Ishikawa (cell line): ENCODE measurements at regions not wholly inside any gene's neighbourhood (a gene's known extent, or its start where the extent isn't known, plus 50 kb on each side); places are given as distances from the start of the nearest gene placed in this dataset.

Source experiments
- CEBPB ChIP-seq: IDR thresholded peaks from 2 replicates; pipeline ENCODE4 v1.6.1; 2012
- CREB1 ChIP-seq: IDR thresholded peaks from 2 replicates; pipeline ENCODE4 v1.6.1; 2012; ENCODE audit warnings: low read depth
- EGR1 ChIP-seq: IDR thresholded peaks from 2 replicates; pipeline ENCODE4 v1.6.1; 2012
- EP300 ChIP-seq: IDR thresholded peaks from 2 replicates; pipeline ENCODE4 v1.6.1; 2012; ENCODE audit warnings: borderline replicate concordance
- FOXM1 ChIP-seq: IDR thresholded peaks from 2 replicates; pipeline ENCODE4 v1.6.1; 2012; ENCODE audit warnings: low read depth, borderline replicate concordance
- NFIC ChIP-seq: IDR thresholded peaks from 2 replicates; pipeline ENCODE4 v1.6.1; 2012
- RAD21 ChIP-seq: IDR thresholded peaks from 2 replicates; pipeline ENCODE4 v1.6.1; 2012; ENCODE audit warnings: low read depth
- TAF1 ChIP-seq: IDR thresholded peaks from 2 replicates; pipeline ENCODE4 v1.6.1; 2012; ENCODE audit warnings: low read depth, mild to moderate bottlenecking
- TCF12 ChIP-seq: IDR thresholded peaks from 2 replicates; pipeline ENCODE4 v1.6.1; 2012; ENCODE audit warnings: low read depth
- TEAD4 ChIP-seq: IDR thresholded peaks from 2 replicates; pipeline ENCODE4 v1.6.1; 2012
- YY1 ChIP-seq: IDR thresholded peaks from 2 replicates; pipeline ENCODE4 v1.6.1; 2012; ENCODE audit warnings: low read depth
- TF ChIP-seq, protein P1 (sequence below): IDR thresholded peaks from 2 replicates; pipeline ENCODE4 v1.6.1; 2012
- TF ChIP-seq, protein P2 (sequence below): IDR thresholded peaks from 2 replicates; pipeline ENCODE4 v1.6.1; 2012
- TF ChIP-seq, protein P3 (sequence below): IDR thresholded peaks from 2 replicates; pipeline ENCODE4 v1.6.1; 2012; ENCODE audit warnings: low read depth, mild to moderate bottlenecking

DNA sequence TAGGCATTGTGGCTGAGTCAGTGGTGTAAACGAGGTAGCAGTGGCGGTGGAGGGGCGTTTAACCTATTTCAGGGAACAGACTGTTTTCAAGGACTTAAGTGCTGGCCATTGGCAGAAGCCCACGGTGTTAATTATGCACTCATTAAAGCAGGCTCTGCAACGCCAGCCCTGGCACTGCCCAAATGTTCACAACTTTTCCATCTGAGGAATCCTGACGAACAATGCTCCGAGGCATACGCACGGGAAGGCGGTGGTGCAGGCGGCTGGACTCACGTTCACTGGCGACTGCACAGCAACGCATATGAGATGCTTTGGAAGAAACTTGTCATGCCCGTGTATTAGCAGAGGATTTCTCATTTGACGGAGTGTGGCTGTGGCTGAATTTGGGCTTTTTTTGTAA is 70.6 kb upstream of the SLC24A4 start:
- TF ChIP-seq CREB1 (no peak), FOXM1 (no peak), TAF1 (no peak), EP300 (no peak), EGR1 (no peak), NFIC (no peak), RAD21 (no peak), TEAD4 (no peak), CEBPB (no peak), YY1 (no peak), TCF12 (no peak)
- TF ChIP-seq, protein P1, sequence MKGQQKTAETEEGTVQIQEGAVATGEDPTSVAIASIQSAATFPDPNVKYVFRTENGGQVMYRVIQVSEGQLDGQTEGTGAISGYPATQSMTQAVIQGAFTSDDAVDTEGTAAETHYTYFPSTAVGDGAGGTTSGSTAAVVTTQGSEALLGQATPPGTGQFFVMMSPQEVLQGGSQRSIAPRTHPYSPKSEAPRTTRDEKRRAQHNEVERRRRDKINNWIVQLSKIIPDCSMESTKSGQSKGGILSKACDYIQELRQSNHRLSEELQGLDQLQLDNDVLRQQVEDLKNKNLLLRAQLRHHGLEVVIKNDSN, result no peak
- TF ChIP-seq, protein P2, sequence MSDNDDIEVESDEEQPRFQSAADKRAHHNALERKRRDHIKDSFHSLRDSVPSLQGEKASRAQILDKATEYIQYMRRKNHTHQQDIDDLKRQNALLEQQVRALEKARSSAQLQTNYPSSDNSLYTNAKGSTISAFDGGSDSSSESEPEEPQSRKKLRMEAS, result no peak
- TF ChIP-seq, protein P3, sequence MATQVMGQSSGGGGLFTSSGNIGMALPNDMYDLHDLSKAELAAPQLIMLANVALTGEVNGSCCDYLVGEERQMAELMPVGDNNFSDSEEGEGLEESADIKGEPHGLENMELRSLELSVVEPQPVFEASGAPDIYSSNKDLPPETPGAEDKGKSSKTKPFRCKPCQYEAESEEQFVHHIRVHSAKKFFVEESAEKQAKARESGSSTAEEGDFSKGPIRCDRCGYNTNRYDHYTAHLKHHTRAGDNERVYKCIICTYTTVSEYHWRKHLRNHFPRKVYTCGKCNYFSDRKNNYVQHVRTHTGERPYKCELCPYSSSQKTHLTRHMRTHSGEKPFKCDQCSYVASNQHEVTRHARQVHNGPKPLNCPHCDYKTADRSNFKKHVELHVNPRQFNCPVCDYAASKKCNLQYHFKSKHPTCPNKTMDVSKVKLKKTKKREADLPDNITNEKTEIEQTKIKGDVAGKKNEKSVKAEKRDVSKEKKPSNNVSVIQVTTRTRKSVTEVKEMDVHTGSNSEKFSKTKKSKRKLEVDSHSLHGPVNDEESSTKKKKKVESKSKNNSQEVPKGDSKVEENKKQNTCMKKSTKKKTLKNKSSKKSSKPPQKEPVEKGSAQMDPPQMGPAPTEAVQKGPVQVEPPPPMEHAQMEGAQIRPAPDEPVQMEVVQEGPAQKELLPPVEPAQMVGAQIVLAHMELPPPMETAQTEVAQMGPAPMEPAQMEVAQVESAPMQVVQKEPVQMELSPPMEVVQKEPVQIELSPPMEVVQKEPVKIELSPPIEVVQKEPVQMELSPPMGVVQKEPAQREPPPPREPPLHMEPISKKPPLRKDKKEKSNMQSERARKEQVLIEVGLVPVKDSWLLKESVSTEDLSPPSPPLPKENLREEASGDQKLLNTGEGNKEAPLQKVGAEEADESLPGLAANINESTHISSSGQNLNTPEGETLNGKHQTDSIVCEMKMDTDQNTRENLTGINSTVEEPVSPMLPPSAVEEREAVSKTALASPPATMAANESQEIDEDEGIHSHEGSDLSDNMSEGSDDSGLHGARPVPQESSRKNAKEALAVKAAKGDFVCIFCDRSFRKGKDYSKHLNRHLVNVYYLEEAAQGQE, result no peak
